ENCODE measurements at regions not wholly inside any gene's neighbourhood (a gene's known extent, or its start where the extent isn't known, plus 50 kb on each side); places are given as distances from the start of the nearest gene placed in this dataset.
A peak's percentile ranks its signal among the peaks of the same experiment; 100 is the strongest.

DNA sequence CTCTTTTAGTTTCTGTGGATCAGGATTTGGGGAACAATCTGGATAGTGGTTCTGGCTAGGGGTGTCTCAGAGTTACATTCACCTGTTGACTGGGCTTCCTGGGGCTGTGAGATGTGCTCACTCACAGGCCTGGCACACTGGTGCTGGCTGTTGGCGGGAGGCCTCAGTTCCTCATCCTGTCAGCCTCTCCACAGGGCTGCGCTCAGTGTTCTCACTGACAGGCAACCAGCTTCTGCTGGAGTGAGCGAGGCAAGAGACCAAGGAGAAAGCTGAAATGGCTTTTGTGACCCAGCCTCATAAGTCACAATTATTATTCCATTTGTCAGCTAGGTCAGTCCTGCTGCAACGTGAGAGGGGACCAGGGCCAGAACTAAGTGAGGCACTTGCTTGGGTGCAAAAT, 180.6 kb upstream of the GLI2 start:
- Histone ChIP-seq H2AFZ (ENCODE audit: low read length) (no peak overlapping the region), H3K79me2 (ENCODE audit: insufficient read depth, low read length) (no peaks in the 10 kb centered on the region), H4K20me1 (ENCODE audit: insufficient read depth, low read length) (no peaks in the 10 kb centered on the region), H3K9me3 (ENCODE audit: low read depth, low read length) (no peaks in the 10 kb centered on the region), H3K4me2 (ENCODE audit: insufficient read depth, low read length) (no peak overlapping the region), H3K27ac (ENCODE audit: low read depth, low read length) (no peak overlapping the region), H3K27me3 (ENCODE audit: insufficient read depth, low read length) (no peaks in the 10 kb centered on the region), H3K4me1 (ENCODE audit: insufficient read depth, low read length) (peaks cover 49% of the 10 kb centered on the region), H3K4me3 (ENCODE audit: insufficient read depth, low read length) (no peak overlapping the region), H3K36me3 (ENCODE audit: insufficient read depth, low read length) (no peaks in the 10 kb centered on the region)
- no peak for DNase-seq (ENCODE audit: insufficient read length, low spot score, missing footprints)
- TF ChIP-seq, protein P1, sequence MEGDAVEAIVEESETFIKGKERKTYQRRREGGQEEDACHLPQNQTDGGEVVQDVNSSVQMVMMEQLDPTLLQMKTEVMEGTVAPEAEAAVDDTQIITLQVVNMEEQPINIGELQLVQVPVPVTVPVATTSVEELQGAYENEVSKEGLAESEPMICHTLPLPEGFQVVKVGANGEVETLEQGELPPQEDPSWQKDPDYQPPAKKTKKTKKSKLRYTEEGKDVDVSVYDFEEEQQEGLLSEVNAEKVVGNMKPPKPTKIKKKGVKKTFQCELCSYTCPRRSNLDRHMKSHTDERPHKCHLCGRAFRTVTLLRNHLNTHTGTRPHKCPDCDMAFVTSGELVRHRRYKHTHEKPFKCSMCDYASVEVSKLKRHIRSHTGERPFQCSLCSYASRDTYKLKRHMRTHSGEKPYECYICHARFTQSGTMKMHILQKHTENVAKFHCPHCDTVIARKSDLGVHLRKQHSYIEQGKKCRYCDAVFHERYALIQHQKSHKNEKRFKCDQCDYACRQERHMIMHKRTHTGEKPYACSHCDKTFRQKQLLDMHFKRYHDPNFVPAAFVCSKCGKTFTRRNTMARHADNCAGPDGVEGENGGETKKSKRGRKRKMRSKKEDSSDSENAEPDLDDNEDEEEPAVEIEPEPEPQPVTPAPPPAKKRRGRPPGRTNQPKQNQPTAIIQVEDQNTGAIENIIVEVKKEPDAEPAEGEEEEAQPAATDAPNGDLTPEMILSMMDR (IDR thresholded peaks at IDR 0.05; ENCODE audit: extremely low read depth, low read depth, low read length), result no peak

DNA sequence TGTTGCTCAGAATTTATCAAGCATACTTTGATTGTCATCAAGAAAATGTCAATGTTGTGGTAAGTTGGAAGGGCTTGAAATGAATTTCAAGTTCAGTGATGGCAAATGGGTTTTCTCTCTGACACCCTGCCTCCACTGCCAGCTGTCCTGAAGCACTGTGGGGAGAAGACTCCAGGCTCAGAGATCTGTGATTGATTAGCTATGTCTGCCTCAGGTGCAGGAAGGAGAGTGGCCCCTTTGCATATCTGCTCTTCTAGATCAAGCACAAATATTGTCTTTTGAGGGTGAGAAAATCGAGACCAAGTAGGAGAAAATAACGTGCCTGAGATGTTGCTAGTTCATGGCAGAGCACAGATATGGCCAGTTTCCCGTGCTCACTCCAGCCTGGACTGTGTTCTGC, 178.8 kb upstream of the GLI2 start:
- Histone ChIP-seq H3K79me2 (ENCODE audit: insufficient read depth, low read length) (no peaks in the 10 kb centered on the region), H3K4me1 (ENCODE audit: insufficient read depth, low read length) (peaks cover 49% of the 10 kb centered on the region), H3K36me3 (ENCODE audit: insufficient read depth, low read length) (no peaks in the 10 kb centered on the region), H4K20me1 (ENCODE audit: insufficient read depth, low read length) (no peaks in the 10 kb centered on the region), H3K4me3 (ENCODE audit: insufficient read depth, low read length) (no peak overlapping the region), H3K27me3 (ENCODE audit: insufficient read depth, low read length) (no peaks in the 10 kb centered on the region), H3K4me2 (ENCODE audit: insufficient read depth, low read length) (no peak overlapping the region), H2AFZ (ENCODE audit: low read length) (no peak overlapping the region), H3K27ac (ENCODE audit: low read depth, low read length) (no peak overlapping the region), H3K9me3 (ENCODE audit: low read depth, low read length) (no peaks in the 10 kb centered on the region)
- DNase-seq (ENCODE audit: insufficient read length, low spot score, missing footprints), result no peak
- TF ChIP-seq, protein P1 (IDR thresholded peaks at IDR 0.05; ENCODE audit: extremely low read depth, low read depth, low read length), result no peak

DNA sequence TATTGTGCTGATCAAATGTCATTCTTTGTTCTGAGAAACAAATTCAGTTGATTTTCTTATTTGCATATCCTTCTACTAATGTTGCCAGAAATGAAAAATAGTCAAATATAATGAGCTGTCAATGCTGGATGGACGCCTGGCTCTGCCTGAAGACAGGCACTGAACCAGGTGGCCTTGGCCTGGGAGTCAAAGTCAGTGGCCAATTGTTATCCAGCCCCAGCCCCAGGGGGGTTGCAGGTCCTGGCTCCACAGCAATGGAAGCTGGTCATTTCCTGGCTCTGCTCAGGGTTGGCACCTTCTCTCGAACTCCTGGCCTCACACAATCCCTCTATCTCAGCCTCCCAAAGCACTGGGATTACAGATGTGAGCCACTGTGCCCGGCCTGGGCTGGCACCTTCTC, 176.8 kb upstream of the GLI2 start:
- TF ChIP-seq, protein P1 (IDR thresholded peaks at IDR 0.05; ENCODE audit: extremely low read depth, low read depth, low read length), result no peak
- no peaks in the 10 kb centered on the region for H3K27me3 ChIP-seq (ENCODE audit: insufficient read depth, low read length)
- H3K79me2 ChIP-seq (ENCODE audit: insufficient read depth, low read length), result no peaks in the 10 kb centered on the region
- H3K4me1 ChIP-seq (ENCODE audit: insufficient read depth, low read length), result peaks cover 36% of the 10 kb centered on the region
- H3K9me3 ChIP-seq (ENCODE audit: low read depth, low read length), result no peaks in the 10 kb centered on the region
- no peak for DNase-seq (ENCODE audit: insufficient read length, low spot score, missing footprints)
- H3K4me2 ChIP-seq (ENCODE audit: insufficient read depth, low read length), result peak overlapping the region; percentile 26
- no peak overlapping the region for H3K4me3 ChIP-seq (ENCODE audit: insufficient read depth, low read length)
- no peaks in the 10 kb centered on the region for H4K20me1 ChIP-seq (ENCODE audit: insufficient read depth, low read length)
- peak overlapping the region; percentile 1 for H2AFZ ChIP-seq (ENCODE audit: low read length)
- H3K27ac ChIP-seq (ENCODE audit: low read depth, low read length), result peak overlapping the region; percentile 91
- no peaks in the 10 kb centered on the region for H3K36me3 ChIP-seq (ENCODE audit: insufficient read depth, low read length)

DNA sequence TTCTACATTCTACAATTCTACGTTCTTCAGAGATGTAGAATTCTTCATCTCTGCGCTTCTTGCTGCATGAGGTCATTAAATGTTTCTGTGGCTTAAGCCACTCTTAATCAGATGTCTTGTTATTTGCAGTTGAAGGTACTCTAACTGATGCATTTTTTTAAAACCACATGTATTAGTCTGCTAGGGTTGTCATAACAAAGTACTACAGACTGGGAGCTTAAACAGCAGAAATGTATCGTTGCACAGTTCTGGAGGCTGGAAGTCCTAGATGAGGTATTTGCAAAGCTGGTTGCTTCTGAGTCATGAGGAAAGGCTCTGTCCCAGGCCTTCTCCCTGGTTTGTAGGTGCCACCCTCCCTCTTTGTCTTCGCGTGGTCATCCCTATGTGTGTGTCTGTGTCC, 176.3 kb upstream of the GLI2 start:
- Histone ChIP-seq H3K36me3 (ENCODE audit: insufficient read depth, low read length) (no peaks in the 10 kb centered on the region), H3K27me3 (ENCODE audit: insufficient read depth, low read length) (no peaks in the 10 kb centered on the region), H3K9me3 (ENCODE audit: low read depth, low read length) (no peaks in the 10 kb centered on the region), H3K4me1 (ENCODE audit: insufficient read depth, low read length) (peaks cover 36% of the 10 kb centered on the region), H2AFZ (ENCODE audit: low read length) (peak overlapping the region; percentile 23), H3K4me2 (ENCODE audit: insufficient read depth, low read length) (peak overlapping the region; percentile 26), H3K27ac (ENCODE audit: low read depth, low read length) (peak overlapping the region; percentile 91), H4K20me1 (ENCODE audit: insufficient read depth, low read length) (no peaks in the 10 kb centered on the region), H3K4me3 (ENCODE audit: insufficient read depth, low read length) (no peak overlapping the region), H3K79me2 (ENCODE audit: insufficient read depth, low read length) (no peaks in the 10 kb centered on the region)
- TF ChIP-seq, protein P1 (IDR thresholded peaks at IDR 0.05; ENCODE audit: extremely low read depth, low read depth, low read length), result no peak
- peak; percentile 97 for DNase-seq (ENCODE audit: insufficient read length, low spot score, missing footprints)
